ENCODE measurements at regions not wholly inside any gene's neighbourhood (a gene's known extent, or its start where the extent isn't known, plus 50 kb on each side); places are given as distances from the start of the nearest gene placed in this dataset.

GRCh38 chr2:16135196-16135912 lies 195.0 kb downstream of the MYCN start:
- DNase-seq (ENCODE audit: low read depth) = no peak
- no peak overlapping the region for H3K4me3 ChIP-seq (ENCODE audit: low read depth, low read length)
- TF ChIP-seq CTCF (IDR thresholded peaks at IDR 0.05; ENCODE audit: insufficient read depth, low read length) = no peak

- no peak for DNase-seq (ENCODE audit: low read depth)
- no peak overlapping the region for H3K4me3 ChIP-seq (ENCODE audit: low read depth, low read length)
- no peak for TF ChIP-seq CTCF (IDR thresholded peaks at IDR 0.05; ENCODE audit: insufficient read depth, low read length)
Observed at GRCh38 chr2:16134436-16135165, 194.3 kb downstream of the MYCN start.

- DNase-seq (ENCODE audit: low read depth) = no peak
- H3K4me3 ChIP-seq (ENCODE audit: low read depth, low read length) = no peak overlapping the region
- TF ChIP-seq CTCF (IDR thresholded peaks at IDR 0.05; ENCODE audit: insufficient read depth, low read length) = no peak
Observed at GRCh38 chr2:16130906-16131400, 190.6 kb downstream of the MYCN start.

GRCh38 chr2:16130541-16130880 lies 190.2 kb downstream of the MYCN start:
- no peak overlapping the region for H3K4me3 ChIP-seq (ENCODE audit: low read depth, low read length)
- no peak for TF ChIP-seq CTCF (IDR thresholded peaks at IDR 0.05; ENCODE audit: insufficient read depth, low read length)
- no peak for DNase-seq (ENCODE audit: low read depth)

- DNase-seq (ENCODE audit: low read depth) = no peak
- H3K4me3 ChIP-seq (ENCODE audit: low read depth, low read length) = no peak overlapping the region
- no peak for TF ChIP-seq CTCF (IDR thresholded peaks at IDR 0.05; ENCODE audit: insufficient read depth, low read length)
Observed at GRCh38 chr2:16129716-16130540, 189.6 kb downstream of the MYCN start.

- TF ChIP-seq CTCF (IDR thresholded peaks at IDR 0.05; ENCODE audit: insufficient read depth, low read length) = no peak
- no peak for DNase-seq (ENCODE audit: low read depth)
- H3K4me3 ChIP-seq (ENCODE audit: low read depth, low read length) = no peak overlapping the region
Observed at GRCh38 chr2:16128746-16129610, 188.6 kb downstream of the MYCN start.

All from fibroblast of the aortic adventitia (primary cell).